ENCODE measurements at regions not wholly inside any gene's neighbourhood (a gene's known extent, or its start where the extent isn't known, plus 50 kb on each side); places are given as distances from the start of the nearest gene placed in this dataset.

DNA sequence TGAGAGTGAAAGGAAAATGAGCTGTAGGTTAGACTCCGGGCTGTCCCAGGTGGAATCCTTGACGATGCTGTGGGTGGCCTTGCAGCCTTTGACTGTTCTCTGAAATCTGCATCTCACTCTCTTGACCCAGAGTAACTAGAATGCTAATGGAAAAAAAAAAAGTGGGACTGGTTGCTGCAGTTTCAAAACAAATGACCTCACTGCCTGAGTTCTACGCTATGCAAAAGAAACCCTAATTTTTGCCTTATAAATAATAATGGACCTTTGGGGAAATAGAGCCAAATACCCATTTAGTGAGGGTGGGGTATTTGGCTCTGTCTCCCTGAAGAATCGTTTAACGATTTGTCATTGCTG lies 309.7 kb upstream of the C2CD4B start:
- Histone ChIP-seq H3K36me3 (ENCODE audit: control insufficient read depth, insufficient read depth, low read length) (no peaks in the 10 kb centered on the region), H3K4me3 (ENCODE audit: low read depth, low read length) (no peak overlapping the region), H3K27me3 (ENCODE audit: control insufficient read depth, insufficient read depth, low read length) (no peaks in the 10 kb centered on the region)
- DNase-seq (ENCODE audit: low read depth), result no peak
- TF ChIP-seq, protein P1, sequence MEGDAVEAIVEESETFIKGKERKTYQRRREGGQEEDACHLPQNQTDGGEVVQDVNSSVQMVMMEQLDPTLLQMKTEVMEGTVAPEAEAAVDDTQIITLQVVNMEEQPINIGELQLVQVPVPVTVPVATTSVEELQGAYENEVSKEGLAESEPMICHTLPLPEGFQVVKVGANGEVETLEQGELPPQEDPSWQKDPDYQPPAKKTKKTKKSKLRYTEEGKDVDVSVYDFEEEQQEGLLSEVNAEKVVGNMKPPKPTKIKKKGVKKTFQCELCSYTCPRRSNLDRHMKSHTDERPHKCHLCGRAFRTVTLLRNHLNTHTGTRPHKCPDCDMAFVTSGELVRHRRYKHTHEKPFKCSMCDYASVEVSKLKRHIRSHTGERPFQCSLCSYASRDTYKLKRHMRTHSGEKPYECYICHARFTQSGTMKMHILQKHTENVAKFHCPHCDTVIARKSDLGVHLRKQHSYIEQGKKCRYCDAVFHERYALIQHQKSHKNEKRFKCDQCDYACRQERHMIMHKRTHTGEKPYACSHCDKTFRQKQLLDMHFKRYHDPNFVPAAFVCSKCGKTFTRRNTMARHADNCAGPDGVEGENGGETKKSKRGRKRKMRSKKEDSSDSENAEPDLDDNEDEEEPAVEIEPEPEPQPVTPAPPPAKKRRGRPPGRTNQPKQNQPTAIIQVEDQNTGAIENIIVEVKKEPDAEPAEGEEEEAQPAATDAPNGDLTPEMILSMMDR (IDR thresholded peaks at IDR 0.05; ENCODE audit: insufficient read depth, low read length, poor library complexity, severe bottlenecking), result no peak

DNA sequence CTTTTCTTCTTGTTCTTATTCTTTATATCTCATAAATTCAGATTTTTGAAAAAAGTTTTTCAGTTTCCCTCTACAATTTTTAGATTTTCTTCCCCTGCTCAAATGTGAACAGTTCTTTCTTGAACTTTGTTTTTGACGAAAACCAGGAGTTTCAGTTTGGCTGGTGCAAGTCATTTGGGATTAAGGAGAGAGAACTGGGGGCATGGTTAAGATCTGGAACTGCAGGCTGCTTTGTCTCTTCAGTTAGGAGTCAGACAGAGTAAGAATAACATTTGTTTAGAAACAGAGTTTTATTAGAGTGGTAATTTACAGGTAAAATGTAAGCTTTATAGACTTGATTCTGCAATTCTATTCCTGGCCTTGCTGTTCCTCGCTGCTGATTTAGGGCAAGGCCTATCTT lies 310.5 kb upstream of the C2CD4B start:
- TF ChIP-seq, protein P1 (IDR thresholded peaks at IDR 0.05; ENCODE audit: insufficient read depth, low read length, poor library complexity, severe bottlenecking), result no peak
- no peak overlapping the region for H3K4me3 ChIP-seq (ENCODE audit: low read depth, low read length)
- no peak for DNase-seq (ENCODE audit: low read depth)
- no peaks in the 10 kb centered on the region for H3K27me3 ChIP-seq (ENCODE audit: control insufficient read depth, insufficient read depth, low read length)
- no peaks in the 10 kb centered on the region for H3K36me3 ChIP-seq (ENCODE audit: control insufficient read depth, insufficient read depth, low read length)

DNA sequence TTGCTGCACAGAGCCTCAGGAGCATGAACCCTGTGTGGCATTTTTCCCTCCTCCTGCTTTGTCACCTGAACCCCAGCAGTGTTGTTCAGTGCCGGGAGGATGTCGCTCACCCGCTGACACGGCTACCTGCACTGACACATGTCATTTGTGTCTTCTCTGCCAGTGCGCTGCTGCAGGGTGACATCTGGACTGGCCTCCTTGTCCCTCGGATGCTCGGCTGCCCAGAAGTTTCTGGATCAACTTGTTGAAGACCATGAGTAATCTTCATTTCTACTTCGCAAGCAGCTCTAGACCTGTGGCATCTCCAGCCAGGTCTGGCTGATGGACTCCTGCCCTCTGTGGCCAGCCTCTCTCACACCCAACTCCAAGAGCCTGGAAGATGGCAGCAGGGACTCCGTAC lies 311.1 kb upstream of the C2CD4B start:
- TF ChIP-seq, protein P1 (IDR thresholded peaks at IDR 0.05; ENCODE audit: insufficient read depth, low read length, poor library complexity, severe bottlenecking), result no peak
- H3K36me3 ChIP-seq (ENCODE audit: control insufficient read depth, insufficient read depth, low read length), result no peaks in the 10 kb centered on the region
- H3K4me3 ChIP-seq (ENCODE audit: low read depth, low read length), result no peak overlapping the region
- DNase-seq (ENCODE audit: low read depth), result no peak
- H3K27me3 ChIP-seq (ENCODE audit: control insufficient read depth, insufficient read depth, low read length), result no peaks in the 10 kb centered on the region

DNA sequence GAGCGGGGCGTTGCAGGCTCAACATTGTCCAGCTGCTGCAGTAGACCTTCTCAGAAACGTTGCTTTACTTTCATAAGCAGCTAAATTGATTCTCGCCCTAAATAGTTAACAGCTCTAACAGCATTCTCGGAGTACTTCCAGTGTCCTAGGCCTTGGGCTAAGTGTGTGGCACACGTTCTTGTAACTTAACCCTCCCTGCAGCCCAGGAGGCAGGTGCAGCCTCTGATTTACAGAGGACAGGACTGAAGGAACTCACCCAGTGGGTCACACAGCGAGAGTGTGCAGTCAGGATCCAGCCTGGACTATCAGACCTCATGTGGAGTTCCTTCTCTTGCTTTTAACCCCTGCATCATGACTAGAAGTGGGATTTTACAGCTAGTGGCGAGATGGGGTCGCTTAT lies 312.8 kb upstream of the C2CD4B start:
- TF ChIP-seq, protein P1 (IDR thresholded peaks at IDR 0.05; ENCODE audit: insufficient read depth, low read length, poor library complexity, severe bottlenecking), result no peak
- H3K27me3 ChIP-seq (ENCODE audit: control insufficient read depth, insufficient read depth, low read length), result no peaks in the 10 kb centered on the region

DNA sequence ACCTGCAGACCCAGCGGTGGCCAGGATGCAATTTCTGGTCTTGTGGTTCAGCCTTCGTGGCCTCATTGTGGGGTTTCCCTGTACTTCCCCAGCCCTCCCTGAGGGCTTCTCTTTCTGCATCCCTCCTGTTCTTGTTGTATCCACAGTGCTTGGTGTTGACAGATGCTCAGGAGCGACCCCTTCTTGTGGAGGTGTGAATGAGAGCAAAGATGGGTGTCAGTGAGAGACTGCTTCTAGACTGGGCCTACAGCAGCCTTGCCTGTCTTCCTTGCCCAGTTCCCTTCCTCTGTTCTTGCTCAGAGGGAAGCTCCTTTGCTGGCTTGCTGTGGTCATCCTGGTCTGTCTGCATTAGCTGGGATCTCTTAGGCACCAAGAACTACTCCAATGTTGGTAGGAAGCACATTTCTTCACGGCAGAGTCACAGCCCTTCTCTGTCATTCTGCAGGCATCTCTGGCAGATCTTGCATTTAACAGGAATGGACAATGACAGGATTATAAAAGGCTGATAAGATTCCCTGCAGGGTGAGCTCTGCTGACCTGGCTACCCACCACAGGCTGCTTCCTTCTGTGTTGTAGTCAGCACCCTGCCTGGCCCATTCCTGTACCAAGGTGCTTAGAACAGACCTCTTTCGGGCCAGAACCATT lies 317.8 kb upstream of the C2CD4B start:
- TF ChIP-seq, protein P1 (IDR thresholded peaks at IDR 0.05; ENCODE audit: insufficient read depth, low read length, poor library complexity, severe bottlenecking), result no peak
- no peak for DNase-seq (ENCODE audit: low read depth)
- Histone ChIP-seq H3K27me3 (ENCODE audit: control insufficient read depth, insufficient read depth, low read length) (no peaks in the 10 kb centered on the region), H3K36me3 (ENCODE audit: control insufficient read depth, insufficient read depth, low read length) (no peaks in the 10 kb centered on the region), H3K4me3 (ENCODE audit: low read depth, low read length) (no peak overlapping the region)

More for the DNA sequence above, 312.8 kb upstream of the C2CD4B start:
- no peak for DNase-seq (ENCODE audit: low read depth)
- no peak overlapping the region for H3K4me3 ChIP-seq (ENCODE audit: low read depth, low read length)
- no peaks in the 10 kb centered on the region for H3K36me3 ChIP-seq (ENCODE audit: control insufficient read depth, insufficient read depth, low read length)

DNA sequence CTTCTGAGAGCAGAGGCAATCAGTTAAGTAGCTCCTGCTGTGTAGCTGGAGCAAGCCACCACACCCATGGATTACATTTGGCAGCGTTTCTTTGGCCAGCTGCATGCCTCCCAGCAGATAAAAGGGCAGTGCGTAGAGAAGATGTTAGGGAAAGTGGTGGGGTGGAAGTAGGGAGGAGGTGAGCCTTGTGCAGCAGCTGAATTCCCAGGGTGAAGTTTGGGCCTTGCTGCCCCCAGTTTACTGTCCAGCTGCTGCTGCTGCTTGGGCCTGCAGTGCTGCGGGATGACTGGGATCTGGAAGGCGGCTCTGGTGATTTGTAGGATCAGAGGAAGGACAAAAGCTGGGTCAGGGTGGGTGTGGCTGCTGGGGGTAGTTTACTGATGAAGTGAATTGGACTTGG lies 318.7 kb upstream of the C2CD4B start:
- TF ChIP-seq, protein P1 (IDR thresholded peaks at IDR 0.05; ENCODE audit: insufficient read depth, low read length, poor library complexity, severe bottlenecking), result no peak
- DNase-seq (ENCODE audit: low read depth), result no peak
- Histone ChIP-seq H3K27me3 (ENCODE audit: control insufficient read depth, insufficient read depth, low read length) (no peaks in the 10 kb centered on the region), H3K4me3 (ENCODE audit: low read depth, low read length) (no peak overlapping the region), H3K36me3 (ENCODE audit: control insufficient read depth, insufficient read depth, low read length) (no peaks in the 10 kb centered on the region)

Data from kidney epithelial cell (primary cell).